Effector CD8-positive, alpha-beta T cell (primary cell): ENCODE measurements at regions not wholly inside any gene's neighbourhood (a gene's known extent, or its start where the extent isn't known, plus 50 kb on each side); places are given as distances from the start of the nearest gene placed in this dataset.

Source experiments
- DNase-seq: peaks from one replicate; lab custom pipeline; 2025; lab: John Stamatoyannopoulos, UW

DNA sequence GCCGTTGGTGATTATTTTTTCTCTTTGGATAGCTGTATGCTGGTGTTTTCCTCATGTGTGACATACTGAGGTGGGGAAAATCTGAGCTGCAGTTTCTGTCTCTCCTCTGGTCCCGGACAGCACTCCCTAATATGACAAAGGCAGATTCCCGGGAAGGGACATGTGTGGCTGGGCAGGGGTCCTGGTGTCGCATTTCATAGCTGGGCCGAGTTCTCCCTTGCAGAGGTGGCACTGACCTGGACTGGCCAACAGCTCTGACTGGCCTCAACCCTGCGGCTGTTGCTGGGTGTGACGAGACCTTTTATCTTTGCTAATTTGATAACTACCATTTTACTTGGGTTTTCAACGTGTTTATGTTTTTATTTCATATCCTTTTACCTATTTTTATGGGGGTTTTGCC, 248.6 kb upstream of the TCERG1L start:
- DNase-seq: no peak

DNA sequence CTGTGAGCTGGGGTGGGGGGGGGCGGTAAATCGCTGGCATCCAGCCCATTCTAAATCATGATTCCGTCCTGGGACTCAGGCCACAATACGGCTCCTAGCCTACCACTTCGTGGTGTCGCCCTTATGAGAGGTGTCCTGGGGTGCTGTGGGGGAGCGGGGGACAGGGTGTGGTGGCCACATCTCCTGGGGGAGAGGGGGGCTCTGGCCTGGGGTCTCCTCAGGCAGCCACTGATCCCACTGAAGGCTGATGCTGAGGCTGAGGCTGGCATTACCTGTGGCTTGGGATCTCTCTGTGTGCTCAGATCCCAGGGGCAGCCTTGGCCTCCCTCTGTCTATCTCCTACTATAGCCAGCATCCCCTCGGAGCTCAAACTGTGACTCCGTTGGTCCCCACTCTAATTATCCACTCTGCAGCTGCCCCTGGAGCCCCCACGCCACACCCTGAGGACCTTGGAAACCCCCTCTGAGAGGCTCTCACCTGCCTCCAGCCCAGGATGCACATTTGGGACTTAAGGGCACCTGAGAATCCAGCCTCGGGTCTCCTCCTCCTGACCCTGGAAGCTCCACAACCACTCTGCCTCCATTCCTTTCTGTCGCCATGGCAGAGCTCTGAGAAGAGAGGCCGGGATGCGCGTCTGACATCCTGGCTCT, 249.3 kb upstream of the TCERG1L start:
- DNase-seq: no peak

DNA sequence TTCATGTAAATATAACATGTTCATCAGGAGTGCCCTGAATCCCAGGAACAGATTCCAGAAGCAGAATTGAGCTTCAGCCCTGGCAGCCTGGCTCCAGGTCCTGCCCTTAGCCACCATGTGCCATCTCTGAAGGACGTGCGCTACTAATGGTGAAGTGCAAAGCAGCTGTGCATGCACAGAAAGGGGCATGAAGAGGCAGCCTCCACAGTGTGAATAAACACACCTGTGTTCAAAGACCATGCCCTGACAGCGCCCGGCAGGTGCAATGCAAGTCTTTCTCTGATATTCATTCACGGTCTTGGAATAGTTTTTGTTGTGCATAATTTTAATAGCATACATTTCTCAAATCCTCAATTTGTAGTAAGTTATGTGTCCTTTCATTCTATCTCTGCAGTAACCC, 250.4 kb upstream of the TCERG1L start:
- DNase-seq: no peak

DNA sequence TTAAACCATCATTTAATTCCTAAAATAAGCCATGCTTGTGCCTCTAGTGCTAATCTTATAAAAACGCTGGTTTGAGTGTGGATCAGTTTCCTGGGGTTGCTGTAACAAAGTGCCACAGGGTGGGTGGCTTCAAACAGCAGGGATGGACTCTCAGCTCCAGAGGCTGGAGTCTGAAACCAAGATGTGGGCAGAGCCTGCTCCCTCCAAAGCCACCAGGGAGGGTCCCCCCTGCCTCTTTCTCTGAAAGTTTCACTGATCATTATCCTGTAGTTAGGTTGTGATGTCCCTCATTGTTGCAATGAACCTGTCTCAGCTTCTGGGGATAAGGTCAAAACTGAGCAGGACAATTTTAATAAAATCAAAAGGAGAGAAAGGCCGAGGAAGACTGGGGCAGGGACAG, 251.9 kb upstream of the TCERG1L start:
- no peak for DNase-seq

DNA sequence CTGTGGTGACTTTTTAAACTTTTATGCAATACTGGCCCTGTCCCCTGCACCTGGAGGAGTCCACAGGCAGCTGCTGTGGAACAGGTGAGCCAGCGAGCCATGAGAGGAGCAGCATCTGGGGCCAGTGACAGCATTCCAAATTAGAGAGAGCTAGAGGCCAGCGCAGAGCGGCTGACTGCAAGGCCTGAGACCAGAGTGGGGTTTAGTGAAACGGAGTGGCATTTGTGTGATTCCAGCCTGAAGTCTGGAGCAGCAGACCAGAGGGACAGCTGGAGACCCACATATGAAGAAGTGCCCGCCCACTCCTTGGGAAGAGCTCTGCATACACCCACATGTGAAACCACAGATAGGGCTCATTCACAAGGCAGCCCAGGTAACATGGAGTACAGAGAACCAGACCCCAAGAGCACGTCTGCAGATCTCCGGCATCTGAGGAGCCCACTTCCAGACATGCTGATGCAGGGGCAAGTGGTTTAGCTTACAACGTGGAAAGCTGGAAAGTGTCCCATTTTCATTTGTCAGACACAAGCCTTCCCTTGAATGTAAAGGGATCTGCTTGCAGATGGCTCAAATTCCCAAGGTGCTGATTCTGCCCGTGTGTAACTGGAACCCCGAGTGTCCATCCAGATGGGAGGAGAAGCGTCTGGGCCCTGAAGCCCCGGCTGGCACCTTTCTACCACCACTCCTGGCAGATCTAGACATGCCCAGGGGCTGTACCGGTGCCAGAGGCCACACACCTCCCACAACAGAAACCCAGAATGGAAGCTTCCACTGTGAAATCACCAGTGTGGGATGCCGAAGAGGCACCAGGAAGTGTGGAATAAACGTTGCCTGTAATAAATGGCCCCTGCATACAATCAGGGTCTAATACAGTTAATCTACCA, 256.0 kb upstream of the TCERG1L start:
- no peak for DNase-seq

DNA sequence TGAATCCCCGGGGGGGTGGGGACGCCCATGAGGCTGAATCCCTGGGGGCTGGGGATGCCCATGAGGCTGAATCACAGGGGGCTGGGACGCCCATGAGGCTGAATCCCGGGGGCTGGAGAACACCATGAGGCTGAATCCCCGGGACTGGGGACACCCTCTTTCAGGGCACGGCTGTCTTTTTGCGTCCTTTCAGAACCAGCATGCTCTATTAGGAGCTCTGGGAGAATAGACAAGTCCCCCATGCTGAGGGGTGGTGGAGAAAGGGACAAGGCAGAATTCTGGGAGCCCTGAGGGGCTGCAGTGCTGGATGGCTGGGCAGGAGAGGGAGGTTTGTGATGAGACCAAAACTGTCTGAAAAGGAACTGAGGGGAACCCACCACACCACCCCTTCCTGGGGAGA, 257.3 kb upstream of the TCERG1L start:
- DNase-seq: no peak

DNA sequence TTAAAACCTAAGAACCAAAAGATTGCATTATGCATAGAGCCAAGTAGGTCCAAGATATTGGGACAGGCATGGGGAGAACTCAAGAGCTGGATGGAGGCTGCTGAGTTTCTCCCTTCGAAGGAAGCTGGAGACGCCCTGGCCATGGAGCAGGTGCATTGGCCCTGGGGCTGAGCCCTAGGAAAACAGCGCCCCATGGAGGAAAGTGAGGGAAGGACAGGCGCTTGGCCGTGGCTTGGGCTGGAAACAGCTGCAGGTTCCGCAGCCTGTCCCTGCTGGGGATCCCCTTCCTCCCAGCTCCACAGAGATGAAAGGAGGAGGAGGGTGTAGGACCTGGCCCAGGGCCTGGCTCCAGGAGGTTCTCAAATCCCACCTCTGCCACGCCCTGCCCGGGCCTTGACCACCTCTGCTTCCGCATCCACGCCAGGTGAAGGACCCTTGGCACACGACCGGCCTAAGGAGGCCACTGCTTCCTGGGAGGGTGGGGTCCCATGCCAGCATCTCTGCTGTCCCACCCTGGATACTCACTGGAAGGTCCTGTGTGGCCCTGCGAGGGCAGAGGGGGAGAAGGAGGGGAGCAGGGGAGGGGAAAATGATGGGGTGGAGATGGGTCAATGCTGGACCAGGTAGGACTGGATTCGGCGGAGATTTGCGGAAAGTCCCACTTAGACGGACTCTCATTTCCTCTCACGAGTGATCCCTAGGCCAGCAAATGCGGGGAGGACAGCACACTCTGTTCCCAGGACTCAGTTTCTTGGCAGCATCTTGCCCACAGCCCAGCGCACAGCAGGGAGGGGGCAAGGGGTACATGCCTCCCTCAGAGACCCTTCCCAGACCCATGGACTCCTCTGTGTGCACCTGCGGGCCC, 258.6 kb upstream of the TCERG1L start:
- DNase-seq: no peak

DNA sequence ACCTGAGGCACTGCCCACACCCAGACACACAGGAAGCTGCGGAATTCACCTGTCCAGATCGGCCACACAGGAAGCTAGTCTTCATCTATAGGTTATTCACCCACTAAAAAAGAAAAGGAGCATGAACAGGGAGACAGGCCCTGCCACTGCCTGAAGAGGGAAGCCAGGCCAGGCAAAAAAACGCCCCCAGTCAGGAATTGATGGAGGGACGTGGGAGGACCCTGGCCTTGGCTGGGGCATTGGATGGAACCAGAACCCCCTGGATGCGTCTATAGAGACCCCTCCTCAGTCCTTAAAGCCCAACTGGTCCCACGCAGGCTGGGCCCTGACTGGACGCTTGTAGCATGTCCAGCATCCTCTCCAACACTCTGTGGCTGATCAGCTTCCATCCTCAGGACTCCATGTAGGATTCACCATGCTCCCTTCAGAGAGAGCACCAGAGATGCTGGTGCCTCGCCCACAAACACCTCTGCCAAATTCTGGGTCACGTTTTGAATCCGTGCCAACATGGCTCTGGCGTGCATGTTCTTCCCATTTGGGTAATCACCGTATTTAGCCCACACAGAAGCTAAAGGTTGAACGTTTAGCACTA, 259.3 kb upstream of the TCERG1L start:
- no peak for DNase-seq

DNA sequence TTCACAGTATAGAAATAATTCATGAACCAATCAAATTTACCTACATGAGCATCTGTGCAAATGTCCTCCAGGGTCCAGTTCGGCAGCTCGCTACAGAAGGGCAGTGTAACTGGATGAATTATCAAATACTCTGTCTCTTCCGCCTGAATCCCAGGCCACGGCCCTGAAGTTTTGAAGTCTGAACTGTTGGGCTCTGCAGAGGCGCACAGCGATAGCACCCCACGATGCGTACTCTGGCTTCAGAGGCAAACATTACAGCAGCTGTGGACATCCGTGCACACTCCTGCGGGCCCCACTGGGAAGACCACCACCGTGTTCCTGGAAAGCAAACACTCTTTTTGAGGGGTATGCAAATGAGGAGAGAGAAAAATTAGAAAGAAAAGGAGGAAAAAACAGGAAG, 259.8 kb upstream of the TCERG1L start:
- DNase-seq: no peak

DNA sequence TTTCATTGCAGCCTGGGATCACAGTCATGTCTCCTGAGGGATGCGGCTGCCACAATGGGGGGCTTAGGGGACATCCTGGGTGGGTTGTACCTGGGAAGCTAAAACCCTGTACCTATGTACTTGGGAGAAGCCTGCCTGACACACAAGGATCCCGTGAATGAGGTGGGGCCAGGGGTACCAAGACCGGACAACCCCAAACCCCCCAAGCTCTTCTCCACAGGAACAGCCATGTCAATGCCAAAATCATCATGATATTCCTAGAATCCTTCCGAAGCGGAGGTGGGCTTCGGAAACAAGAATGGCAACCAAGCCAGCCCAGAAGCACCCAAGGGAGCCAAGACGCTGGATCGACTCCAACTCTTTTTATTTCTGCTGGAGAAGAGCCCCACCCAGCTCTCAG, 260.3 kb upstream of the TCERG1L start:
- DNase-seq: no peak

DNA sequence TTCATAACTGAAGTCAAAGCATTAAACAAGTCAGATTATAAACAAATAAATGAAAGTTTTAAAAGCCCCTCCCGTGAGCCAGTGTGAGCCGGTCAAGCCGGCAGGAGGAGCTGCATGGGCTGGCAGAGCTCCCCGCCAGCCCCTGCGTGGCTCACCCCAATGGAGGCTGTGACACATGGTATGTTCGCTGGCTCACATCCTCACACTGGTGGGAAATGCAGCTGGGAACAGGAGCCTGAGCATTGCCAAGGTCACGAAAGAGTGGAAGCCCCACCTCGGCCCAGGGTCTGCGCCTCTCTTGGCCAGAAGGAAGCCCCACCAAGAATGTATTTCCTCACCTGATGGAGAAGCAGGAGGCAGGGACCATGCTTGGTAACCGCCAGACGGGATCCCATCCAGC, 261.7 kb upstream of the TCERG1L start:
- no peak for DNase-seq

DNA sequence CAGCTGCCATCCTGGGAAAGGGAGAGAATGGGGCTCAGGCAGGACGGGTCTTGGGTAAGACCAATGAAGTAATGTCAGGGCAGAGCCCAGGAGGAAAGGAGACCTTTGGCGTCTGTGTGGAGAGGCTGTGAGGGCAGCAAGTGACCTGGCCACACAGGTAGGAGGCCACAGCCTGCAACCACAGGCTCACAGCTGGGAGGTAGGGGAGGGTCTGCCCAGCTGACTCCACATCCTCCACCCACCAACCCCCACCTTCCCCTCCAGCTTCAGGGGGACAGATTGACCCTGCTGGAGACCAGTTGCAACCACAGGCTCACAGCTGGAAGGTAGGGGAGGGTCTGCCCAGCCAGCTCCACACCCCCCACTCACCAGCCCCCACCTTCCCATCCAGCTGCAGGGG, 262.2 kb upstream of the TCERG1L start:
- no peak for DNase-seq

DNA sequence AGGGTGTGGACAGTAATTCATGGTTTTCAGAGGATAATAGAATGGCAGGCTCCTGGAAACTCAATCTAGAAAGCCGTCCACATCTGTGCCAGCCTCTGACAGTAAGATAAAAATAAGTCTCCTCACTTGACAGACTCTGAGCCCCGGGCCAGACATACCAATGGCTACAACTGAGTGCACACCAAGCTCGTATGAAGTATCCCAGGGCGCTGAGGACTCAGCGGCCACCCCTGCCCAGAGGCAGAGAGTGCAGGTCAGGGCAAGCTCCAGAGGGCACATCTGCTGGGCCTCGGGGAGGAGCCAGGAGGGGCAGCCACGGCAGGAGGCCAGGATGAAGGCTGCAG, 262.8 kb upstream of the TCERG1L start:
- no peak for DNase-seq

DNA sequence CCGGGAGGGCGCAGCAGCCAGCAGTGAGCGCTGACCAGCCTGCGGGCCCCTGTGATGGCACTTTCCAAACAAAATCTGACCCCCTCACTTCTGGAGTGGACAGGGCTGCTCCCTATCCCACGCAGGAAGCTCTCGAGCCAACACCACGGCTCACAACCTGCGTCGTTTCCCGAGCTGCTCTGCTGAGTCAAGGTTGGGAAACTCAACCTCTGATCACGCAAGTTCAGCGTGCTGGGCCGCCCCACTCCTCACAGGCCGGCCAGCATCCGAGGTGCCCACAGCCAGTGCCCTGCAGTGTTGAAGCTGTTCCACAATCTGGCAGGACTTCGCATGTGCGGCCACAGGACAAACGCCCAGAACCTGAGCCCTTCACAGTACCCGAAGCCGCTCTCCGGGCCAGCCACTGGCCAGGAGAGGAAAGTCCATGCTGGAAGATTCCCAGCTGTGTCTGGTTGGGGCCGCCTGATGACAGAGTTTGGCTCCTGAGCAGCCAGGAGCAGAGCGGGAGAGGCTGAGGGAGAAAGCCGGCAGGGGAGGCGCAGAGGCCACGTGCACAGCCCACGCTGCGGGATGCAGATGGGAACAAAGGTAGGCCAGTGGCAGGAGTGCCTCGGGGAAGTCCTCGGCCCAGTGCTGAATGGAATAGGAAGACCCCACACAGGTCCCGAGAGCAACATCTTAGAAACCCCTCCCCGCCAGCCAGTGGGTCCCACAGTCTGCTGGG, 263.3 kb upstream of the TCERG1L start:
- no peak for DNase-seq

DNA sequence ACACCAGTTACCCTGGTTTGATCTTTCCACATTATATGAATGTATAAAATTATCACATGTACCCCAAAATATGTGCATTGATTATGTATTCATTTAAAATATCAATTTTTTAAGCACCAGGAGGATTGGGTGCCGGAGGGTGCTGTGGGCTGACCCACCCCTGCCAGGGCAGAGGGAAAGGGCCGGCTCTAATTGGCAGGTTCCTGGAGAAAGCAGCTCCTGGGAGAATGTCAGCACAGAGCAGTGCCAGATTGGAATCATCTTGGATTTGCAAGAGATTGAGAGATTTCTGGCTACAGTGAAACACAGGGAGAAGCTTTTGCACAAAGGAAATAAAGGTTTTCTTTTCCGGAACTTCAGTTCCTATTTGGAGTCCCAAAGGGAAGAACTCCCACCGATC, 264.4 kb upstream of the TCERG1L start:
- no peak for DNase-seq

DNA sequence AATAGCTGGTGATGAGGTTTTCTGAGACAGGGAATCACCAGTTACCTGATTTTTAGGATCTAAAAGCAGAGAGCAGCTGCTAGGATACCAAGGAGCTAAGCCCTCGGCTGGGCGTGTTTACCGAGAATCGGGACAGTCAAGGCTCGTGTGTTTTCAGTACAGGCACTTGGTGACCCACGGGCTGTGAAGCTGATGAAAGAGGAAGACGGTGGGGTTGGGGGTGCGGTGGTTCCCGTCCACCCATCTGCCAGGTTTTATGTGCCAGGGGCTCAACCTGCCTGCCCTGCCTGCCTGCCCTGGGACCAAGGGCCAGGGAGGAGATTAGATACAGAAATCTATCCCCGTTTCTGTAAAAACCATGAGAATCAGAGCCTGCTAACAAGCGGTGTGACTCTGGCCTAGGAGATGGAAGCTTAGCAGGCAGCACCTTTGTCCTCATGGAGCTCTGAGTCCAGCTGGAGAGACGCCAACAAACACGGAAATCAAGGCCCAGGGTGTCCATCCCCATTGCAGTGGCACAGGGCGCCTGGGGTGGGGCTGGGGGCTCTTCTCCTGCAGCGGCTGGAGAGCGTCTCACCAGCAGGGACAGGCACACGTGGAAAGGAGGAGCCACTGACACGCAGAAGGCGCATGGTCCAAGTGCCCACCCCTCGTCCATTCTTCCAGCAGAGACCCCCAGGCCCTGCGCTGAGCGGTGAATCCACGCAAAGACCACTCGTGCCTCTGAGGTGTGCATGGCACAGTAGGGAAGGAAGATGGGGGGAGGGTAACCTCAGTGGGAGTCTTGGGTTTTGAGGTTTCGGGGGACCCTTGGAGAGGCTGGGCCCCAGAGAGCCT, 265.0 kb upstream of the TCERG1L start:
- DNase-seq: no peak

DNA sequence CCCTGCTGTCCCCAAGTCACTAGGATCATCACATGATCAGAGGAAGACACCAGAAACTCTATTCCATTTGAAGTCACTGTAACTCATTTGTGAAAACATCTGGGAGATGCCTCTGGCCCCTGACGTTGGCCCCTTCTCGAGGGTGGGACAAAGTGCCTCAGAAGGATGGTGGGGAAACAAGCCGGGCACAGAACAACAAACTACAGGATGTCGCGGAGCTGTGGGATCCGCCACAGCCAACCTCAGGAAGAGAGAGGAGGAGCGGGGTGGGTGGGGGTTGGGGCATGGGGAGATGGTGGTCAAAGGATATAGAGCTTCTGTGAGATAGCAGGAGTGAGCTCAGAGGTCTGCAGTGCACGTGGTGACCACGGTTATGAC, 265.6 kb upstream of the TCERG1L start:
- DNase-seq: no peak

DNA sequence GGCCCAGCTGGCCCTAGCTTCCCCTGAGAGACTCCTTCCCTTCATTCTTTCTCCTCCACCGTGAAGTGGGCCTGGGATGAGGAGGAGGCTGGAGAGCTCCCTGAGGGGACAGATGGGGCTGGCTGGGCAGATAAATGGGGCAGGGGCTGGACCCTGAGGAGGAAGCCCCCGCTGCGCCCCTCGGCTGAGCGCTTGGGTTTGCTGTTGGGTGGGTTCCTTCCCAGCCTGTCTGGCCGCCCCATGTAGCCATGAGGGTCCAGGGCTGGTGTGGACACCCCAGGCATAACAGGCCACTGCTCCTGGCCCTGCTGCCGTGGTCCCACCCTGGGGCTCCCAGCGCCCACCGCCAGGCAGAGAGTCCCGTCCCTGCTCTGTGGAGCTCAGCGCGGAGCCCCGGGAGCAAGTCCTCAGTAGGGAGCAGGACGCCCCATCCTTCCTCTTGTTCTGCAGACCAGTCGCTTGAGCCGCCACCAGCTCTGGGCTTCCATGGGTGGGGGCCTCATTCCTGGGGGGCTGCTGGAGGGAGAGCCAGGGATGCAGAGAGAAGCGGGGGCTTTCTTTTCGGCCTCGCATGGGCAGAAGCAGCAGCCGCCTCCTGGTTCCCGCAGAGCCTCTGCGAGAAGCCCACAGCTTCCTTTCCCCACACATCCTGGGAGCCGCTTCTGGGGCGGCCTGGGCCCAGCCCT, 266.4 kb upstream of the TCERG1L start:
- DNase-seq: no peak

DNA sequence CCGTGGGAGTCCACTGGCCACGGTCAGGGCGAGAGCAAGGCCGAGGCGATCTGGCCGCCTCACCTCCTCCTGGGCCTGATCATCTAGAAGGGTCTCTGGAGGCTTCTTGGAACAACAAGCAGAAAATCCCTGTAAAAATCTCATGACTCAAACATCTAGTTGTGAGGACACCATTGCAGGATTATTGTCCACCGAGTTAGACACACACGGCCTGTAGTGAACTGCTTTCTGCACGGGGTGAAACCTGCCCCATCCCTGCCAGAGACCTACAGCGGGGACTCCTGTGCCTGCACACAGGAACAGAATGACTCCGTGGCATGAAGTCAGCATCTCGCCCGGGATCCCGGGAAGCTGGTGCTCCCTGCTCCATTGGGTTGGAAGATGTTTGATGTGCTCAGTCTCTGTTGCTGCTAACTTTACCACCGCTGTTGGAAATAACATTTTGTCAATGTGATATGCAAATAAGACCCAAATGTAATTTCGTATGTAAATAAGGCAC, 267.0 kb upstream of the TCERG1L start:
- no peak for DNase-seq
